Astrocyte (in vitro differentiated cells and primary cell): ENCODE measurements at regions not wholly inside any gene's neighbourhood (a gene's known extent, or its start where the extent isn't known, plus 50 kb on each side); places are given as distances from the start of the nearest gene placed in this dataset.

ENCODE experiments used
- DNase-seq: peaks from one replicate; pipeline ENCODE4 v3.0.0-alpha.2; 2010; ENCODE audit warnings: low read depth
- FAIRE-seq: peaks from 2 replicates; lab custom pipeline; 2011; peaks lifted over from hg19 to GRCh38; lab: Jason Lieb, UNC
- H2AFZ ChIP-seq: 2 replicates; pipeline ENCODE4 v1.6.0; 2012; ENCODE audit warnings: low read depth, low read length, inconsistent platforms
- H3K27ac ChIP-seq: 2 replicates; pipeline ENCODE4 v1.5.1; 2011; ENCODE audit warnings: low read depth, low read length, inconsistent platforms
- H3K27me3 ChIP-seq: 2 replicates; pipeline ENCODE4 v1.6.0; 2011; ENCODE audit warnings: low read length, inconsistent platforms; ENCODE audit not compliant: insufficient read depth
- H3K36me3 ChIP-seq: 2 replicates; pipeline ENCODE4 v1.5.1; 2011; ENCODE audit warnings: low read length, inconsistent platforms; ENCODE audit not compliant: insufficient read depth
- H3K4me1 ChIP-seq: 2 replicates; pipeline ENCODE4 v1.5.1; 2011; ENCODE audit warnings: low read length, inconsistent platforms; ENCODE audit not compliant: insufficient read depth
- H3K4me2 ChIP-seq: 2 replicates; pipeline ENCODE4 v1.6.0; 2012; ENCODE audit warnings: low read length, inconsistent platforms
- H3K4me3 ChIP-seq: 2 replicates; pipeline ENCODE4 v1.5.1; 2011; ENCODE audit warnings: low read depth, mild to moderate bottlenecking, low read length, inconsistent platforms; ENCODE audit not compliant: insufficient read depth
- H3K79me2 ChIP-seq: 2 replicates; pipeline ENCODE4 v1.6.0; 2012; ENCODE audit warnings: mild to moderate bottlenecking, low read length, inconsistent platforms; ENCODE audit not compliant: insufficient read depth
- H3K9ac ChIP-seq: 2 replicates; pipeline ENCODE4 v1.6.0; 2012; ENCODE audit warnings: mild to moderate bottlenecking, low read length, inconsistent platforms
- H3K9me3 ChIP-seq: 2 replicates; pipeline ENCODE4 v1.5.1; 2012; ENCODE audit warnings: low read depth, mild to moderate bottlenecking, low read length, inconsistent platforms; ENCODE audit not compliant: insufficient read depth
- H4K20me1 ChIP-seq: 2 replicates; pipeline ENCODE4 v1.6.0; 2012; ENCODE audit warnings: low read length, inconsistent platforms; ENCODE audit not compliant: insufficient read depth
- H3K27ac Mint-ChIP-seq: one replicate; pipeline ENCODE4 v1.8.0; 2021; ENCODE audit warnings: mild to moderate bottlenecking, mixed read lengths; ENCODE audit not compliant: unreplicated experiment
- H3K27me3 Mint-ChIP-seq: one replicate; pipeline ENCODE4 v1.8.0; 2021; ENCODE audit warnings: low read depth, mixed read lengths; ENCODE audit not compliant: unreplicated experiment
- H3K36me3 Mint-ChIP-seq: one replicate; pipeline ENCODE4 v1.8.0; 2021; ENCODE audit warnings: low read depth, mixed read lengths; ENCODE audit not compliant: unreplicated experiment
- H3K4me1 Mint-ChIP-seq: one replicate; pipeline ENCODE4 v1.8.0; 2021; ENCODE audit warnings: low read depth, mixed read lengths; ENCODE audit not compliant: unreplicated experiment
- H3K4me3 Mint-ChIP-seq: one replicate; pipeline ENCODE4 v1.8.0; 2021; ENCODE audit warnings: mild to moderate bottlenecking, moderate library complexity, mixed read lengths; ENCODE audit not compliant: unreplicated experiment
- H3K9me3 Mint-ChIP-seq: one replicate; pipeline ENCODE4 v1.8.0; 2021; ENCODE audit warnings: mild to moderate bottlenecking, mixed read lengths; ENCODE audit not compliant: unreplicated experiment
- EZH2 ChIP-seq: IDR thresholded peaks from 2 replicates; pipeline ENCODE4 v1.6.1; 2012; ENCODE audit warnings: mild to moderate bottlenecking, low read length, inconsistent platforms; ENCODE audit not compliant: insufficient read depth
- TF ChIP-seq, protein P1 (sequence below): IDR thresholded peaks from 2 replicates; pipeline ENCODE4 v1.5.1; 2011; ENCODE audit warnings: low read depth, mild to moderate bottlenecking, inconsistent platforms, low read length, moderate library complexity; ENCODE audit not compliant: insufficient read depth

DNA sequence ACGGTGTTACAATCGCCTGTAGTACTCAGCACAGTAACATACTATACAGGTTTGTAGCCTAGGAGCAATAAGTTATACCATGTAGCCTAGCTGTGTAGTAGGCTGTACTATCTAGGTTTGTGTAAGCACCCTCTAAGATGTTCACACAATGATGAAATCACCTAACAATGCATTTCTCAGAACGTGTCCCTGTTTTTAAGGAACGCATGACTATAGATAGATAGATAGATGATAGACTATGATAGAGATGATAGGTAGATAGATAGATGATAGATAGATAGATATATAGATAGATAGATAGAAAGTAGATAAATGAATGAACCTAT lies 203.9 kb downstream of the FAM76B start:
- peak overlapping the region; percentile 1 for H3K27ac Mint-ChIP-seq
- Histone ChIP-seq H3K9ac (no peak overlapping the region), H3K4me2 (peak overlapping the region; percentile 34), H3K4me3 (no peak overlapping the region), H2AFZ (no peak overlapping the region), H3K27ac (peak overlapping the region; percentile 32), H3K9me3 (no peaks in the 10 kb centered on the region), H3K27me3 (no peaks in the 10 kb centered on the region), H4K20me1 (no peaks in the 10 kb centered on the region), H3K4me1 (peaks cover 13% of the 10 kb centered on the region), H3K79me2 (no peaks in the 10 kb centered on the region), H3K36me3 (no peaks in the 10 kb centered on the region)
- H3K27me3 Mint-ChIP-seq, result no peaks in the 10 kb centered on the region
- H3K4me3 Mint-ChIP-seq, result no peak overlapping the region
- DNase-seq (no peak), FAIRE-seq (no peak)
- TF ChIP-seq EZH2, result no peak
- TF ChIP-seq, protein P1, sequence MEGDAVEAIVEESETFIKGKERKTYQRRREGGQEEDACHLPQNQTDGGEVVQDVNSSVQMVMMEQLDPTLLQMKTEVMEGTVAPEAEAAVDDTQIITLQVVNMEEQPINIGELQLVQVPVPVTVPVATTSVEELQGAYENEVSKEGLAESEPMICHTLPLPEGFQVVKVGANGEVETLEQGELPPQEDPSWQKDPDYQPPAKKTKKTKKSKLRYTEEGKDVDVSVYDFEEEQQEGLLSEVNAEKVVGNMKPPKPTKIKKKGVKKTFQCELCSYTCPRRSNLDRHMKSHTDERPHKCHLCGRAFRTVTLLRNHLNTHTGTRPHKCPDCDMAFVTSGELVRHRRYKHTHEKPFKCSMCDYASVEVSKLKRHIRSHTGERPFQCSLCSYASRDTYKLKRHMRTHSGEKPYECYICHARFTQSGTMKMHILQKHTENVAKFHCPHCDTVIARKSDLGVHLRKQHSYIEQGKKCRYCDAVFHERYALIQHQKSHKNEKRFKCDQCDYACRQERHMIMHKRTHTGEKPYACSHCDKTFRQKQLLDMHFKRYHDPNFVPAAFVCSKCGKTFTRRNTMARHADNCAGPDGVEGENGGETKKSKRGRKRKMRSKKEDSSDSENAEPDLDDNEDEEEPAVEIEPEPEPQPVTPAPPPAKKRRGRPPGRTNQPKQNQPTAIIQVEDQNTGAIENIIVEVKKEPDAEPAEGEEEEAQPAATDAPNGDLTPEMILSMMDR, result no peak
- peaks cover 15% of the 10 kb centered on the region for H3K4me1 Mint-ChIP-seq
- peaks cover 1% of the 10 kb centered on the region for H3K9me3 Mint-ChIP-seq
- no peaks in the 10 kb centered on the region for H3K36me3 Mint-ChIP-seq

DNA sequence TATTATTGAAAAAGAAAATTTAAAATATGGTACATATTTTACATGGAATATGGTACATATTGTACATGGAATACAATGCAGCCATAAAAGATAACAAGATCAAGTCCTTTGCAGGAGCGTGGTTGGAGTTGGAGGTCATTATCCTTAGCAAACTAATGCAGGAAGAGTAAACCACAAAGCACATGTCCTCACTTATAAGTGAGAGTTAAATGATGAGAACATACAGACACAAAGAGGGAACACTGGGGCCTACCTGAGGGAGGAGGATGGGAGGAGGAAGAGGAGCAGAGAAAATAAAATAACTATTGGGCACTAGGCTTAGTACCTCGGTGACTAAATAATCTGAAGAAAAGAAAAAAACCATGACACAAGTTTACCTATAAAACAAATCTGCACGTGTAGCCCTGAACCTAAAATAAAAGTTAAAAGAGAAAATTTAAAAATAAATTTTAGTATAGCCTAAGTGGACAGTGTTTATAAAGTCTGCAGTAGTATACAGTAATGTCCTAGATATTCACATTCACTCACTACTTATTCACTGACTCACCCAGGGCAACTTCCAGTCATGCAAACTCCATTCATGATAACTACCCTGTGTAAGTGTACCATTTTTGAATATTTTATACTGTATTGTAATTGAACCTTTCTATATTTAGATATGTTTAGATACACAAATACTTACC lies 204.4 kb downstream of the FAM76B start:
- Histone ChIP-seq H3K79me2 (no peaks in the 10 kb centered on the region), H3K9me3 (no peaks in the 10 kb centered on the region), H4K20me1 (no peaks in the 10 kb centered on the region), H3K9ac (no peak overlapping the region), H3K27ac (peak overlapping the region; percentile 64), H3K4me3 (no peak overlapping the region), H3K4me2 (peak overlapping the region; percentile 61), H3K27me3 (no peaks in the 10 kb centered on the region), H2AFZ (no peak overlapping the region), H3K4me1 (peaks cover 13% of the 10 kb centered on the region), H3K36me3 (no peaks in the 10 kb centered on the region)
- Mint-ChIP-seq H3K4me3 (no peak overlapping the region), H3K27ac (peak overlapping the region; percentile 79), H3K4me1 (peaks cover 15% of the 10 kb centered on the region), H3K36me3 (no peaks in the 10 kb centered on the region), H3K27me3 (no peaks in the 10 kb centered on the region), H3K9me3 (no peaks in the 10 kb centered on the region)
- TF ChIP-seq EZH2, result no peak
- TF ChIP-seq, protein P1, result no peak
- DNase-seq (peak; percentile 78), FAIRE-seq (peak; percentile 26)

GRCh38 chr11:95584589-95584988 lies 205.0 kb downstream of the FAM76B start:
- Mint-ChIP-seq H3K9me3 (no peaks in the 10 kb centered on the region), H3K36me3 (no peaks in the 10 kb centered on the region), H3K4me3 (no peak overlapping the region), H3K27ac (no peak overlapping the region), H3K27me3 (no peaks in the 10 kb centered on the region), H3K4me1 (peaks cover 15% of the 10 kb centered on the region)
- no peak overlapping the region for H3K9ac ChIP-seq
- no peak for FAIRE-seq
- H3K4me1 ChIP-seq, result peaks cover 13% of the 10 kb centered on the region
- H3K27ac ChIP-seq, result peak overlapping the region; percentile 39
- no peaks in the 10 kb centered on the region for H3K27me3 ChIP-seq
- no peaks in the 10 kb centered on the region for H3K36me3 ChIP-seq
- no peaks in the 10 kb centered on the region for H3K79me2 ChIP-seq
- no peaks in the 10 kb centered on the region for H4K20me1 ChIP-seq
- no peak overlapping the region for H3K4me3 ChIP-seq
- no peak for DNase-seq
- H3K9me3 ChIP-seq, result no peaks in the 10 kb centered on the region
- no peak overlapping the region for H2AFZ ChIP-seq
- H3K4me2 ChIP-seq, result no peak overlapping the region
- TF ChIP-seq EZH2, result no peak
- TF ChIP-seq, protein P1, result no peak
